HEK293T (cell line): ENCODE measurements at regions not wholly inside any gene's neighbourhood (a gene's known extent, or its start where the extent isn't known, plus 50 kb on each side); places are given as distances from the start of the nearest gene placed in this dataset.

Experiments used
- ARNT ChIP-seq: fragments of 450-650 bp; IDR thresholded peaks from 2 replicates; pipeline ENCODE4 v1.6.1; 2017; ENCODE audit warnings: mild to moderate bottlenecking
- BHLHE40 ChIP-seq: fragments of 450-650 bp; IDR thresholded peaks from 2 replicates; pipeline ENCODE4 v1.6.1; 2016; ENCODE audit warnings: mild to moderate bottlenecking, moderate library complexity, borderline replicate concordance
- CTBP1 ChIP-seq: fragments of 450-650 bp; IDR thresholded peaks from 2 replicates; pipeline ENCODE4 v1.6.1; 2016; ENCODE audit warnings: borderline replicate concordance
- ELF4 ChIP-seq: fragments of 450-650 bp; IDR thresholded peaks from 2 replicates; pipeline ENCODE4 v1.6.1; 2017; ENCODE audit warnings: antibody characterized with exemption
- FOXA1 ChIP-seq: fragments of 450-650 bp; IDR thresholded peaks from 2 replicates; pipeline ENCODE4 v1.6.1; 2016; ENCODE audit warnings: mild to moderate bottlenecking
- FOXM1 ChIP-seq: fragments of 450-650 bp; IDR thresholded peaks from 2 replicates; pipeline ENCODE4 v1.6.1; 2017; ENCODE audit warnings: mild to moderate bottlenecking, borderline replicate concordance
- L3MBTL2 ChIP-seq: fragments of 450-650 bp; conservative IDR thresholded peaks from 2 replicates; pipeline ENCODE4 v1.6.1; 2016; ENCODE audit warnings: mild to moderate bottlenecking
- PKNOX1 ChIP-seq: fragments of 450-650 bp; IDR thresholded peaks from 2 replicates; pipeline ENCODE4 v1.6.1; 2016
- SP1 ChIP-seq: fragments of 450-650 bp; IDR thresholded peaks from 2 replicates; pipeline ENCODE4 v1.6.1; 2017
- SUZ12 ChIP-seq: fragments of 450-650 bp; IDR thresholded peaks from 2 replicates; pipeline ENCODE4 v1.6.1; 2016; ENCODE audit warnings: mild to moderate bottlenecking
- TARDBP ChIP-seq: fragments of 450-650 bp; IDR thresholded peaks from 2 replicates; pipeline ENCODE4 v1.6.1; 2016
- ZNF384 ChIP-seq: fragments of 450-650 bp; IDR thresholded peaks from 2 replicates; pipeline ENCODE4 v1.6.1; 2016

- TF ChIP-seq SUZ12 (no peak), L3MBTL2 (no peak), FOXM1 (no peak), ARNT (no peak), ELF4 (no peak), CTBP1 (no peak), ZNF384 (no peak), PKNOX1 (no peak), TARDBP (no peak), BHLHE40 (no peak), FOXA1 (no peak), SP1 (no peak)
These were observed 53.6 kb upstream of the SLC1A3 start for GRCh38 chr5:36552651-36553393.
